NCI-H2227 (cell line): ENCODE measurements at regions not wholly inside any gene's neighbourhood (a gene's known extent, or its start where the extent isn't known, plus 50 kb on each side); places are given as distances from the start of the nearest gene placed in this dataset.

Experiments
- DNase-seq: peaks from one replicate; lab custom pipeline; 2025; ENCODE audit not compliant: unreplicated experiment; lab: John Stamatoyannopoulos, UW

DNA sequence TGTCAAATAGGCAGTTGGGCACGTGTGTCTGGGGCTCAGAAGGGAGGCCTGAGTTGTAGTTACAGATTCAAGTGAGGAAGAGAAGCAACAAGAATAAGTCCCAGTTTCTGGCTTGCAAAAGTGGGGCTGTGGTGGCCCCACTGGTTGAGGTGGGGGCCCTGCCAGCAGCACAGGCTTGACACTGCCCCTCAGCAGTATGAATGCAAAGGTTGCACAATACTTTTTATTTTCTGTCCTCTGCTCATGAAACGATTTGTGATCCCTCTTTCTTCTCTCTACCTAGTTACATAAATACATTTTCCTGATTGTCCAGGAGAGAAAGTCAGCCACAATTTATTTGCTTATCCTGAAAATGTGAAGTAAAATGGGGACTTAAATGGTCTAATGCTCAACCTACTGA lies 577.8 kb downstream of the AACS start:
- DNase-seq: no peak

DNA sequence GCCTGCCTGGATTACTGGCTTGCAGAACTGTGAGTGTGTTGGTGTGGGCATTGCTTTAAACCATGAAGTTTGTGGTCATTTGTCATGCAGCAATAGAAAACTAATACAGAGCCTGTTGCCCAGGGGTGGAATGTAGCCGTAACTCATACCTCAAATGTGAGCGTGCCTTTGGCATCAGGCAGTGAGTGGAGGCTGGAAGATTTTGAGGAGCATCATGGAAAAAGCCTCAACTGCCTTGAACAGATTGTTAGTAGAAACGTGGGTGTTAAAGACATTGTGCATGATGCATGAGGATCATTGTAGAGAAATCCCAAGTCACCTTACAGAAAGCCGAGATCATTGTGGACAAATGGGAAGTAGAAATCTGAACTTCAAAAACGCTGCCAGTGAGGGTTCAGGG lies 580.5 kb downstream of the AACS start:
- DNase-seq: no peak

DNA sequence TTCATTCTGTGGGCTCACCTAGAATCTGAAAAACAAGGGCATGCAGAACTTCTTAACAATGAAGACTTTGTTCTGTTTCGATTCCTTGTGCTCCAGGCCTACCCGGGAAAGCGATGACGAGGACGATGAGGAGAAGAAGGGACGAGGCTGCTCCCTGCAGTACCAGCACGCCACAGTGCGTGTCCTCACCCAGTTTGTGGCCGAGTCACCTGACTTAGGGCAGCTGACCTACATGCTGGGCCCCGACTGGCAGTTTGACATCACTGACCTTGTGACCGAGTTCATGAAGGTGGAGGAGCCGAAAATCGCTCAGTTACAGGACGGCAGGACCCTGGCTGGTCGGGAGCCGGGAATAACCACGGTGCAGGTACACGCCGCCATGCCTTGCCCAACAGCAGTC lies 585.4 kb downstream of the AACS start:
- no peak for DNase-seq

DNA sequence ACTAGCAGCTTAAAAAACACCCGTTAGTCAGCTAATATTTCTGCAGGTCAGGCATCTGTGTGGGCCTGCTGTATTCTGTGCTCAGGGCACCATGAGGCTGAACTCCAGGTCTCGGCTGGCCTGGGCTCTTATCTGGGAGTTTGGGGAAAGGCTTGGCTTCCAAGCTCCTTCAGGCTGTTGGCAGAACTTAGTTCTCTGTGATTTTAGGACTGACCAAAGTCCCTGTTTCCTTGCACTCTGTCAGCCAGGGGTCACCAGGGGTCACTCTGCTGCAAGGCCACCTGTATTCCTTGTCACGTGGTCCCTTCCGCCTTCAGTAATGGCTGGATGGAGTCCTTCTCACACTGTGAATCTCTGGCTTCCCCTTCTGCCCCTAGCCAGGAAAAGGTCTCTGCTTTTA lies 586.4 kb downstream of the AACS start:
- DNase-seq: no peak

DNA sequence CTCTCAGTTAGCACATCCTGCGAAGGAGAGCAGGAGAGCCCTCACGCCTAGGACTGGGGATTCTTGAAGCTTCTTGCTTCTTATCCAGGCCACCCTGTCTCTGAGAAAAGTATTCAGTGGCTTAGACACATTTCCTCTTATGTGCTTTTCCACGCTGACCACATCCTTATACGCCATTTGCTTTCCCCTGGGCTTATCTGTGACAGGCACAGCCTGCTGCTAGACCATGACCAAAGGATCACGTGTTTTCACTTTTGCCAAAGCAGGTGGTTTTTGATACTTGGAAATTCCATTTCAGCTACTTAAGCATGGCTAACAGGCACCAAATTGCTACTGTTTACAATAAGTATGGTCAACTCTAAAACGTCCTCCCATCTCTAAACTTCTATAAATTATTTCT lies 587.4 kb downstream of the AACS start:
- DNase-seq: no peak

DNA sequence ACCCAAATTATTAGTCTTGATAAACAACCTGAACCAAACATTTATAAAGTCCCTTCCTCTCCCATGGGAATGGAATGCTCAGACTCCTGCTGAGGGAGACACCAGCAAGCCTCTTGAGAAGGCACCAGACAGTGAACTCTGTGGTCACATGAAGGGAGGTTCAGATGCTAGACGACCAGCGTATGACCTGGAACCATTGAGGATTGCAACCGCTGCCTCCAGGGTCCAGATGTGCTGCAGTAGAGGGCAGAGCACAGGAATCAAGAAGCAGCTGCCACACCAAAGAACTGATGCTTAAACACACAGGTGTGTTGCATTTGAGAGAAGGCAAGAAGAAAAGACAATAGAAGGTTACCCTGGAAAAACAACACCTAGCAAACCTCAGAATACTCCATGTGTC lies 592.4 kb downstream of the AACS start:
- DNase-seq: no peak

DNA sequence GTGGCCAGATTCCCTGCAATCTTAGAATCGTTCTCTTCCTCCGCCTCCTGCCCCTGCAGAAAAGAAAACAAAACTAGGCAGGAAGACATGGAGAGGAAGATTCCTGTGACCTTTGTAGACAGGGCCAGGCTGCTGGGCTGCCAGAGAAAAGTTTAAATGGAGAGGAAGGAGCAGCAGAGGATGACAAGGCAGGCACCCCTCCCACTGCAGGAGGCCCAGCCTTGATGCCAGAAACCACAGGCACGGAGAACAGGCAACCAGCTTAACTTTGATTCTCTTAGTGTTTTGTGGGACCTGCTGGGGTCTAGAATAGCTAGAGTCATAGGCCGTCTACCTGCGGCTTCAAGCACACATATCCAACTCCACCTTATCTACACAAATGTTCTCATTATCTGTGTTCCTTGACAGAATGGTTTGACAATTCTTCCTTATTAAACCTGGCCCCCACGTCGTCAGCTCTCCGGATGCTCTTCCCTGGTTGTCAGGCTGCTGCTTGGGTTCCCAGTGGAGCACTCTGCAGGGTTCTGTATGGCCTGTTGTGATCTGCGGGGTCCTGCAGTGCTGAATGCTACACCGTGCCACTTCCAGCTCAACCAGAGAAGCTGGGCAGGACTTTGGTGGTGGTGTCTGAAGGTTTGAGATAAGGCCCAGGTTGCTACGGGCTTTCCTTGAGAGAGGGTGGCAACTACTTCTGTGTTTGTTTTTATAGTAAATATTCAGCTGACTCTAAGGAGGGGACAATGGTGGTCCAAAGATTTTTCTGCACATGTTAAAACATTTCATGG lies 609.5 kb downstream of the AACS start:
- DNase-seq: no peak

DNA sequence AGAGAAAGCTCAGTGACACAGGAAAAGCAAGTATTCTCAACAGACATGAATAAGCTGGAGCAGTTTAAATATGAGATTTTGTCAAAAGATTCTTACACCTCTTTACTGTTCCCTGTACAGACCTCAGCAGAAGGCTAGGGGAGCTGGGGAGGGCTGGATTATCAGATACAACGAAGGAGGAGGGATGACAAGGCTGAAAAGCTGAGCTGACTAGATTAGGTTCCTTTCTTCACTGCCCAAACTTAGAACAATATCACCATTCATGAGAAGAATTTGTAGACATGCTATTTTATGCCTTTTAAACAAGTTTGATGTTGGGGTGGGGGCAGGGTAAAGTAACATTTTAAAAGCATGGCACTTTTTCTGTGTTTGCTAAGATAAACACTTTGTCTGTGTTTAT lies 611.1 kb downstream of the AACS start:
- DNase-seq: no peak

DNA sequence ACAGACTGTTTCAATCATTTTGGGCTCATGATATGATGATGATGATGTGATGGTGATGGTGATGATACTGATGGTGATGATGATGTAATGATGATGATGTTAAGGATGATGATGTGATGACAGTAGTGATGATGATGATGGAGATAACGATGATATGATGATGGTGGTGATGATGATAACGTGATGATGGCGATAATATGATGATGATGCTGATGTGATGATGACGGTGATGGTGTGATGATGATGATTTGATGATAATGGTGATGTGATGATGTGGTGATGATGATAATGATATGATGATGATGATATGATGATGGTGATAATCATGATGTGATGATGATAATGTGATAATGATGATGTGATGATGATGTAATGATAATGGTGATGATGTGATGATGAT lies 612.6 kb downstream of the AACS start:
- no peak for DNase-seq

DNA sequence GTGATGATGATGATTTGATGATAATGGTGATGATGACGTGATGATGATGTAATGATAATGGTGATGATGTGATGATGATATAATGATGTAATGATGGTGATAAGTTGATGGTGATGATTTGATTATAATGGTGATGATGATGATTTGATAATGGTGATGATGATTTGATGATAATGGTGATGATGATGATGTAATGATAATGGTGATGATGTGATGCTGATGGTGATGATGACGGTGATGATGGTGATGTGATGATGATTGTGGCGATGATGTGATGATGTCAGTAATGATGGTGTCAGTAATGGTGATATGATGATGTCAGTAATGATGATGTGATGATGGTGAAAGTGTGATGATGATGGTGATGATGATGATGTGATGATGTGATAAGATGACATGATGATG lies 613.4 kb downstream of the AACS start:
- no peak for DNase-seq

DNA sequence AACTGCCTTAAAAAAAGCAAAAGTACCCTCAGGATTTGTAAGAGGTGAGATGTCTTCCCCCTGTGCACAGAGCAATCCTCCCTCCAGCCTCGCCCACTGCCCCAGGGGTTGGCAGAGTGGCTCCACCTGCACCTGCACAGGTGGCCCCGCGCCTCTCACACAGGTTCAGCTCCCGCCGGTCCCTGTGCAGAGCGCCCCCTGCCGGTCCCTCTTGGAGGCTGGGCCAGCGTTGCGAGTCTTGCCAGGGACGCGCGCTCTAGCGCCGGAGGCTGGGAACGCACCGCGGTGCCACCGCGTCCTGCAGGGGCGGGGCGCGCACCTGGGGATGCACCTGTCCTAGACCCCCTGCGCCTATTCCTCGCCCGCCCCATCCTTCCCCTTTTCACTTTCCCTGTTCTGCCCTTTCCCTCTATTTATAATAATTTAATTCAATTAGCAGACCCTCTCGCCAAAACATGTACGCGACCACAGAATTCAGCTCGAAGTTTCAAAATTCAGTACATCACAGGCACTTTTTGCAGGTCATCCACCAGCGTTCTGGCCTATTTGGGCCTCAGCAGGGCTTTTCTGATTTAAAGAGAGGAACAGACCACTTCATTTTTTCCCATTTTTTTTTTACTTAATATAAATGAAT lies 618.6 kb downstream of the AACS start:
- no peak for DNase-seq

DNA sequence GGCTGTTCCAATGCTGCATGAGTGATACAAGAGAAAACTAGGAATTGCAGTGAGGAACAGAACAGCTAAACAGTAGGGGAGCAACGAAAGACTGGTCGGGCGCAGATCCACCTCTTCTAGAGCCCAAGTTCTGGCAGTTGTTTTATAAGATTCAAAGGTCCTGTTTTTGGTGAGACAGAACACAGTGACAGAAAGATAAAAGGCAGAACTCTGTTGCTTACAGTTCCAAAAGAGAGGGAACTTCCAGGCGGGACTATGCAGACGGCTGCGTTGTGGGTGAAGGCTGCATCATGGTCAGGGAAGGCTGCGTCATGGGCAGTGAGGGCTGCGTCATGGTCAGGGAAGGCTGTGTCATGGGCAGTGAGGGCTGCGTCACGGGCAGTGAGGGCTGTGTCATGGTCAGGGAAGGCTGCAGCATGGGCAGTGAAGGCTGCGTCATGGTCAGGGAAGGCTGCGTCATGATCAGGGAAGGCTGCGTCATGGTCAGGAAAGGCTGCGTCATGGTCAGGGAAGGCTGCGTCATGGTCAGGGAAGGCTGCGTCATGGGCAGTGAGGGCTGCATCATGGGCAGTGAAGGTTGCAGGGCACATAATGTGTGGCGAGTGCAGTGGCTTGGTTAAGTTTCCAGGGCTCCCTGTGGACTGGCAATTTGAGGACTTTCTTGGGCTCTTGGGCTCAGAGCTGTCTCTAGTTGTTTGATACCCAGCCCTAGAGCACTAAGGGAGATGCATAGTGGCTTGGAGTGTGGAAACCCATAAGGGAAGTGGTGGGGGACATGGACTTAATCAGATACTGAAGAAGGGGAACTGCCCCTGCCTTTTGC lies 619.9 kb downstream of the AACS start:
- no peak for DNase-seq

DNA sequence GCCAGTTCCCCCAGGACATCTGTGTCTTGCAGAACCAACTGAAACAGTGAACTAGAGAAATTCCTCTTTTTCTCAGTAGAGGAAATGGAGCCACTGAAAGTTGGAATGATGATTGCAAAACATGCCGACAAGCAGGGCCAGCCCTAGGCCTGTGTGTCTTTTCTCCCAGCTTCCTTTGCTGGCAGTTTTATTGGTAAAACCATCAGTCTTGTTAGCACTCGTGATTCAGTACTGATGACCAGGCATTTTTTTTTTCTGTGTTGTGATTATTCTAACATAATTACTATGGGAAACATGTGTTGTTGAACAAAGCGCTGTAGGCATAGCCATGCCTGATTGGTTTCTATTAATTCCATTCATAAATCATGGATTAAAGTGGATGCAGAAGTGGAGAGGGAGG lies 620.7 kb downstream of the AACS start:
- no peak for DNase-seq

DNA sequence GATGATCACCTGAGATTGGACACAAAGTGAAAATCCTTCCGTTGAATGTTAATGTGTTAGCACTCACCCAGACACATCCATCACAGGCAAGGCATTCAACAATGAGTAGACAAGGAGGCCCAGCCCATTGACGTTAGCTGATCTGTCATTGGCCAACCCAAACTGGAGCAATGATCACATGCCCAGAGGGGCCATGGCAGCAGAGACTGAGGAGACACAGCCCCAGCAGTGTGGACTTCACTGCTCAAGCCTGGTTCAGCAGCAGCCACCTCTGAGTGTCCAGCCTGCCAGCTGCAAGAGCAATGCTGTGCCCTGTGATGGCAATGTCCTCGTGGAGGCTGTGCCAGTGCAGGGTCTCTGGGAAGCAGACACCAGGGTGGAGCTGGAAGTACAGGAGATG lies 622.2 kb downstream of the AACS start:
- no peak for DNase-seq

DNA sequence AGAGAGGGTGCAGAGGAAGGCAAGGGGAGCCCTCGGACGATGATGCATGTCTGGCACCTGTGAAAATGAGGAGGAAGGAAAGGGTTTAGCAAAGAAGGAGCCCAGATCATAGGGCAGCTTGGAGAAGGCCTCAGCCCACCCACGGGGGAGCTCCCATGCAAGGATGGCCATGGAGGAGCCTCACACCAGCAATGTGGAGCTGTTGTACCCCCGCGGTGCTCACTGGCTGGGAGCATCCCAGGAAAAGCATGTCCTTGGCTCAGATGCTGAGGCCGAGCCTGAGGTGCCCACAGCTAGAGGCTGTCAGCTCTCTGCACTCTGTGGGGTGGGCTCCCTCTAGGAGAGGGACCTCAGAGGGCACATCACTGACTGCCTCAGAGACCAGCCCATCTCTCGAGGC lies 622.6 kb downstream of the AACS start:
- no peak for DNase-seq

DNA sequence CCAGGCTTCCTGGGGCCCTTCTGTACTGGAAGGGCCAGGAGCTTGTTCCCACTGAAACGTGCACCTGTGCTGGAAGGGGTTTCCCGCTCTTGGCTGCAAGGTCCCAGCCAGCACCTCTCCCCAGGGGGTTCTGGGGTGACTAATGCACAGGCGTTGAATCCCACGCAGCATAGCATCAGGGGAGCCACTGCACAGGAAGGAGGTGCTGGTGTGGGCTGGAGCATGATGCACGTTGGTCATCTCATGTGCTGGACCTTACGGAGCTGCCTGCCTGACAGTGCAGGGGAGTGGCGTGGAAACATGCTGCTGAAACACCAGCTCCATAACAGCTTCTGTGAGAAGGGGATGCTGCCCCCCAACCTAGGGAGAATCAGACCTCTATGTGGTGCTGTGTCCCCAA lies 623.0 kb downstream of the AACS start:
- no peak for DNase-seq

DNA sequence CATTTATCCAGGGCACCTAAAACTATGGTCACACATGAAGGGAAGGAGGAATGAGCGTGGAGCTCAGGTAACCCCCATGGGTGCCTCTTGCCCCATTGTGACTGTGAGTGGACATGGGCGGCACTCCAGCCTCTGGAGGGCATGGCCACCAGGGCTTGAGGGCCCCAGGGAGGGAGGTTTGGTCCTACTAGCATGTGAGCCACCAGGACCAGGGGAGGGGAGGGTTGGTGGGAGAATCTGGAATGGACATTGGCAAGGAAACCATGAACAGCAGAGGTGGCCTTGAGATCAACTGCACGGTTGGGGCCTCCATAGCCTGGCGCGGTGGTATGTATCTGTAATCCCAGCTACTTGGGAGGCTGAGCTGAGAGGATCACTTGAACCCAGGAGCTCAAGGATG lies 623.6 kb downstream of the AACS start:
- DNase-seq: no peak

DNA sequence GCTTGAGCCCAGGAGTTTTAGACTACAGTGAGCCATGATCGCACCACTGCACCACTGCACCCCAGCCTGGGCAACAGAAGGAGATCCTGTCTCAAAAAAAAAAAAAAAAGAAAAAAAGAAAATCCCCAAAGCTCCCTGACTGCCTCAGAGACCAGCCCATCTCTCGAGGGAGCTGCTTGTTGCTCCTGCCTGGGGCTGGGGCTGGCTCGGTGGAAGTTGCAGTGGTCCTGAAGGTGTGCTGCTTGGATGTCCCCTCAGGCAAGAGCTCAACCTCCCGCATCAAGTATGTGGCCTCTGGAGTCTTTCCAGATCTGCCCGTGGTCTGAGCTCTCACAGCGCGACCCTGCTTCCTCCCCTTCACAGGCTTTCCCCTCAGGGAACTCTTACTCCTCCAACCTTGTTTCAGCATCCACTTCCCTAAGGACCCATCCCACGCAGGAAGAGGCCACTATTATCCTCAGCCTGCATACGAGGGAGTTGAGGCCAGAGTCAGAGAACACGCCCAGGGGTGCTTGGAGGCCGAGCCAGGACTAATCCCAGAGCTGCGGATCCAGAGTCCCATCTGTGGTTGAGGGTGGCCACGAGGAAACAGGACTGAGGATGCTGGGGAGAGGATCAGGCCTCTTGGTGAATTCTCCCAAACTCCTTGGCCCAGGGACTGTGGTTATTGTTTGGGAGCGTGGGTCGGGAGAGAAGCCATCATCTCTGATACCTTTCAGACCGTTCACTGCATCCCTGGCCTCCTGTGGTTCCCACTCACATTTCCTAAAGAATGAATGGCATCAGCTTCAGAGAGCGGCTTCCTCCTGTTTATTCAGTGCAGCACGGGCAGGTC lies 624.6 kb downstream of the AACS start:
- DNase-seq: no peak

DNA sequence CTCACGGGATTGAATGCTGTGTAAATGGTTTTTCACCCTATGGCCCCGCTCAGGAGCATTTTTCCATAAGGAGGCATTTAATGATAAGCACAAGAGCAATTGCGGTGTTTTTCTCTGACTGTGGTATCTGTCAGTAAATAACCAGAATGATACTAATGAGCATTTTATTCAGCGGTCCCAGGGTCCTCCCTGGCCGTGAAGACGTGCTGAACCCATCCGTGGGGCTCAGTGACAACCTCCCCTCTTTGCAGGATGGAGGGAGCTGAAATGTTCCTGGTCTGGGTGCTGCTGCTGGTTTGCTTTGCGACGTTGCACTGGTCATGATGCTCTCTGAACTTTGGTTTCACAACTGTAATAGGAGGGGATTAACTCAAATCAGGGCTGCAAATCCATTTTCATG lies 625.6 kb downstream of the AACS start:
- no peak for DNase-seq

DNA sequence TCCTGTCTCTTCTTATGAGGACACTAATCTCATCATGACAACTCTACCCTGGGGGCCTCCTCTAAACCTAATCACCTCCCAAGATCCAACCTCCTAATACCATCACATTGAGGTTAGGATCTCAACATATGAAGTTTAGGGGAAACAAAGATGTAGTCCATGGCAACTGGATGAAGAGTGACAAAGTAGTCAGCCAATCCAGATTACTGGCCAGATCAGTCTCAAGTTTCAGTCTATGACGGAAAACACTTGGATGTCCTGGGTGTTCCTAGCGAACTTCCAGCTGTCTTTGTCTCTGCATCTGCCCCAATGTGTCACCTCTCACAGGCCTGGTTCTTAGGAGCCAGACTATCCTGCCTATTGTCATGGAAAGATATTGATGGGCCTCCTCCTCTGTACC lies 630.8 kb downstream of the AACS start:
- no peak for DNase-seq

DNA sequence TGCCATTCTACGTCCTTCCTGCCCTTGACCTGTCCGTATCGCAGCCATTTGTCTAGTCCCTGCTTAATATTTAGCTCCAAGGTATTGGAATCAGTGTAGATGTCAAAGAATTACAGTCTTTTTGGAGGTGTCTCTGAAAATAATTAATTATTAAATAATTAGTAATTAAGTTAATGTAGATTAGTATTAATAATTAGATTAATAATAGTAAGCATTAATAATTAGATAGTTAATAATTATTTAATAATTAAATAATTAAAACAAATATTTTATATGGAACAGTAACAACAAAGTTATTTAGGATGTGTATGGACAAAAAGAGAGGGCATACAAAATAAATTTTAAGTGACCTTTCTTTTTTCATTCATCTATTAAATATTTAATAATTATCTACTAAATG lies 639.6 kb downstream of the AACS start:
- no peak for DNase-seq
